GM12878 (cell line): ENCODE measurements at regions not wholly inside any gene's neighbourhood (a gene's known extent, or its start where the extent isn't known, plus 50 kb on each side); places are given as distances from the start of the nearest gene placed in this dataset.

Experiments
- ATAC-seq: fragments of 200-7000 bp; cut with Tn5 transposase; 3 replicates; pipeline ENCODE4 v1.9.1; 2020; ENCODE audit warnings: mild to moderate bottlenecking, moderate library complexity
- BruUV-seq: library from RNA; stranded (reverse); fragments of 400-500 nt; replicated peaks from 2 replicates; lab custom pipeline; 2021; lab: Mats Ljungman, UMichigan
- CTCF ChIA-PET: fragments of 300-600 bp; sonication (Branson Sonifier 250); formaldehyde crosslinking; extraction: SDS; loops from one replicate; lab custom pipeline; 2021; ENCODE audit warnings: inconsistent platforms; lab: Yijun Ruan, JAX
- POLR2A ChIA-PET: fragments of 350-600 bp; formaldehyde crosslinking; extraction: SDS; loops from one replicate; lab custom pipeline; 2021; ENCODE audit warnings: inconsistent platforms; lab: Charles Lee
- RAD21 ChIA-PET: fragments of 300-600 bp; sonication (Branson Sonifier 250); formaldehyde crosslinking; loops from one replicate; lab custom pipeline; 2023; ENCODE audit warnings: antibody characterized with exemption; ENCODE audit not compliant: unreplicated experiment; lab: Charles Lee
- SMC1A ChIA-PET: fragments of 300-600 bp; sonication (Branson Sonifier 250); formaldehyde crosslinking; loops from one replicate; lab custom pipeline; 2023; ENCODE audit not compliant: unreplicated experiment, uncharacterized antibody; lab: Charles Lee
- DNase-seq: peaks from one replicate; pipeline ENCODE4 v3.0.0-alpha.2; 2011; ENCODE audit warnings: low read depth, low spot score
- FAIRE-seq: peaks from 3 replicates; lab custom pipeline; 2011; peaks lifted over from hg19 to GRCh38; lab: Jason Lieb, UNC
- H2AFZ ChIP-seq: 2 replicates; pipeline ENCODE4 v1.6.0; 2011; ENCODE audit warnings: low read depth, low read length, control low read depth; ENCODE audit not compliant: control insufficient read depth
- H3K27ac ChIP-seq: 2 replicates; pipeline ENCODE4 v1.5.1; 2011; ENCODE audit warnings: control low read depth; ENCODE audit not compliant: control insufficient read depth, insufficient read depth
- H3K27me3 ChIP-seq, 2 experiments: replicated peaks in 1 of 2; 2 replicates each; pipeline versions ENCODE4 v1.6.0 to v1.6.1; 2011; ENCODE audit warnings: low read length in 1 of 2; ENCODE audit not compliant: control insufficient read depth in 2 of 2, insufficient read depth in 2 of 2
- H3K36me3 ChIP-seq, 2 experiments: 2 replicates each; pipeline ENCODE4 v1.5.1; 2011; ENCODE audit warnings: low read length in 1 of 2; ENCODE audit not compliant: control insufficient read depth in 2 of 2, insufficient read depth in 2 of 2
- H3K4me1 ChIP-seq: 2 replicates; pipeline ENCODE4 v1.6.1; 2011; ENCODE audit warnings: mild to moderate bottlenecking, low read length, moderate library complexity, mixed read lengths; ENCODE audit not compliant: control insufficient read depth, insufficient read depth
- H3K4me2 ChIP-seq: 2 replicates; pipeline ENCODE4 v1.6.0; 2011; ENCODE audit warnings: control low read depth; ENCODE audit not compliant: control insufficient read depth, insufficient read depth
- H3K4me3 ChIP-seq: fragments of 200-600 bp; sonication (generic); 2 replicates; pipeline ENCODE4 v1.5.1; 2016
- H3K79me2 ChIP-seq: 2 replicates; pipeline ENCODE4 v1.6.0; 2011; ENCODE audit warnings: low read length; ENCODE audit not compliant: control insufficient read depth, insufficient read depth
- H3K9ac ChIP-seq: 2 replicates; pipeline ENCODE4 v1.8.0; 2011; ENCODE audit warnings: low read length, control low read depth, mixed read lengths; ENCODE audit not compliant: control insufficient read depth, insufficient read depth
- H3K9me3 ChIP-seq: replicated peaks from 3 replicates; pipeline ENCODE4 v1.5.1; 2011; ENCODE audit warnings: mild to moderate bottlenecking, low read length; ENCODE audit not compliant: control insufficient read depth, insufficient read depth
- H4K20me1 ChIP-seq: 2 replicates; pipeline ENCODE4 v1.6.0; 2011; ENCODE audit not compliant: control insufficient read depth, insufficient read depth
- CTCF ChIP-seq, 3 experiments: IDR thresholded peaks in 2 of 3; conservative IDR thresholded peaks in 1 of 3; 2 replicates each; pipeline ENCODE4 v1.5.1; 2011; ENCODE audit warnings: low read depth in 3 of 3, low read length in 3 of 3, mild to moderate bottlenecking in 3 of 3, control low read depth in 2 of 3, moderate library complexity in 2 of 3, inconsistent platforms in 1 of 3, mixed read lengths in 1 of 3; ENCODE audit not compliant: control insufficient read depth in 2 of 3, insufficient read depth in 1 of 3; ENCODE audit errors: extremely low read depth in 1 of 3
- GATAD2B ChIP-seq: fragments of 450-650 bp; conservative IDR thresholded peaks from 2 replicates; pipeline ENCODE4 v1.6.1; 2017; ENCODE audit warnings: low read depth, mild to moderate bottlenecking, moderate library complexity
- MTA2 ChIP-seq: fragments of 450-650 bp; IDR thresholded peaks from 2 replicates; pipeline ENCODE4 v1.6.1; 2016; ENCODE audit warnings: low read depth, mild to moderate bottlenecking, moderate library complexity
- MTA3 ChIP-seq: IDR thresholded peaks from 2 replicates; pipeline ENCODE4 v1.6.1; 2012; ENCODE audit warnings: low read length, inconsistent platforms, borderline replicate concordance
- NRF1 ChIP-seq: conservative IDR thresholded peaks from 2 replicates; pipeline ENCODE4 v1.6.1; 2011; ENCODE audit warnings: mild to moderate bottlenecking, low read depth, low read length, improper control_type of control experiment
- REST ChIP-seq: IDR thresholded peaks from 2 replicates; pipeline ENCODE4 v1.6.1; 2012; ENCODE audit warnings: mild to moderate bottlenecking, low read depth, low read length
- RUNX3 ChIP-seq: IDR thresholded peaks from 2 replicates; pipeline ENCODE4 v1.6.1; 2012; ENCODE audit warnings: low read length, inconsistent platforms
- STAT3 ChIP-seq: IDR thresholded peaks from 2 replicates; pipeline ENCODE4 v1.6.1; 2011; ENCODE audit warnings: low read depth, low read length, improper control_type of control experiment
- SUPT20H ChIP-seq: IDR thresholded peaks from 2 replicates; pipeline ENCODE4 v1.6.1; 2011; ENCODE audit warnings: low read depth, mild to moderate bottlenecking, low read length, moderate library complexity, borderline replicate concordance; ENCODE audit not compliant: control insufficient read depth
- in situ Hi-C: fragments of 300-500 bp; cut with MboI; formaldehyde crosslinking; loops from 9 replicates; pipeline ENCODE4 v1.14.3; 2018; ENCODE audit warnings: mixed read lengths
- intact Hi-C: fragments of 100-400 bp; cut with micrococcal nuclease; formaldehyde crosslinking; loops from one replicate; pipeline ENCODE4 v1.14.2; 2022; ENCODE audit not compliant: unreplicated experiment

GRCh38 chr6:113574147-113574546 is 283.0 kb upstream of the MARCKS start (continued):
- no peak for TF ChIP-seq CTCF (IDR thresholded peaks at IDR 0.05 in 2 of 3, conservative IDR thresholded peaks at IDR 0.05 in 1 of 3; ENCODE audit: control insufficient read depth in 2 of 3, extremely low read depth in 1 of 3, insufficient read depth in 1 of 3, low read depth in 3 of 3, low read length in 3 of 3)
- TF ChIP-seq SUPT20H, result no peak
- no peak for TF ChIP-seq MTA2

GRCh38 chr6:113576310-113576709 is 280.8 kb upstream of the MARCKS start:
- FAIRE-seq, result no peak
- ChIA-PET CTCF (no interaction called here), POLR2A (interaction anchor here (0.5 kb wide), 1 partner anchor 90 kb away, joined by 5 read pairs; no protein-coding TSS in a partner anchor), SMC1A (no interaction called here), RAD21 (no interaction called here)
- Histone ChIP-seq H3K9ac (no peak overlapping the region), H3K4me1 (no peaks in the 10 kb centered on the region), H4K20me1 (no peaks in the 10 kb centered on the region), H3K27ac (no peak overlapping the region), H3K79me2 (no peaks in the 10 kb centered on the region), H2AFZ (no peak overlapping the region), H3K27me3 (no peaks in the 10 kb centered on the region), H3K9me3 (peaks cover 4% of the 10 kb centered on the region; the same call in 2 of the 3 replicates), H3K4me3 (no peak overlapping the region), H3K4me2 (no peak overlapping the region), H3K36me3 (no peaks in the 10 kb centered on the region)
- in situ Hi-C loops (no loop called here), intact Hi-C loops (no loop called here)
- no peak for DNase-seq
- ATAC-seq, result no peak
- no TSS peak for BruUV-seq
- TF ChIP-seq RUNX3 (no peak), GATAD2B (no peak), MTA3 (no peak), REST (no peak), STAT3 (no peak), NRF1 (no peak)
